SW480 (cell line): ENCODE measurements at regions not wholly inside any gene's neighbourhood (a gene's known extent, or its start where the extent isn't known, plus 50 kb on each side); places are given as distances from the start of the nearest gene placed in this dataset.
"Not testable (repeated sequence)": the region's sequence is repeated elsewhere in the genome, so short reads cannot be mapped to it uniquely, and the experiment has no call there.

Source experiments
- DNase-seq: peaks from one replicate; pipeline ENCODE4 v3.0.0-alpha.2; 2016; ENCODE audit warnings: low spot score

- no peak for DNase-seq
Measured at GRCh38 chrX:82732861-82733260, 775.2 kb upstream of the POU3F4 start.

GRCh38 chrX:82734140-82734539 is 774.0 kb upstream of the POU3F4 start:
- DNase-seq: no peak

GRCh38 chrX:82738313-82738712 is 769.8 kb upstream of the POU3F4 start:
- not testable (repeated sequence) for DNase-seq

GRCh38 chrX:82742351-82742750 is 765.7 kb upstream of the POU3F4 start:
- DNase-seq: no peak

- not testable (repeated sequence) for DNase-seq
Measured at GRCh38 chrX:82745725-82746124, 762.4 kb upstream of the POU3F4 start.

GRCh38 chrX:82748906-82749505 is 759.1 kb upstream of the POU3F4 start:
- no peak for DNase-seq

GRCh38 chrX:82756272-82756671 is 751.8 kb upstream of the POU3F4 start:
- no peak for DNase-seq

- DNase-seq: no peak
Measured at GRCh38 chrX:82757614-82758013, 750.5 kb upstream of the POU3F4 start.

- DNase-seq: no peak
Measured at GRCh38 chrX:82764521-82764920, 743.6 kb upstream of the POU3F4 start.

- DNase-seq: no peak
Measured at GRCh38 chrX:82765811-82766210, 742.3 kb upstream of the POU3F4 start.

- no peak for DNase-seq
Measured at GRCh38 chrX:82775426-82775825, 732.7 kb upstream of the POU3F4 start.

- no peak for DNase-seq
Measured at GRCh38 chrX:82782014-82782413, 726.1 kb upstream of the POU3F4 start.

GRCh38 chrX:82812902-82813301 is 695.2 kb upstream of the POU3F4 start:
- DNase-seq: not testable (repeated sequence)

GRCh38 chrX:82813671-82814078 is 694.4 kb upstream of the POU3F4 start:
- DNase-seq: peak; percentile 78

GRCh38 chrX:82816001-82816400 is 692.1 kb upstream of the POU3F4 start:
- DNase-seq: no peak

GRCh38 chrX:82816562-82816961 is 691.5 kb upstream of the POU3F4 start:
- DNase-seq: peak; percentile 3

- DNase-seq: no peak
Measured at GRCh38 chrX:82842286-82842685, 665.8 kb upstream of the POU3F4 start.

GRCh38 chrX:82848111-82848510 is 660.0 kb upstream of the POU3F4 start:
- no peak for DNase-seq
